ENCODE measurements at regions not wholly inside any gene's neighbourhood (a gene's known extent, or its start where the extent isn't known, plus 50 kb on each side); places are given as distances from the start of the nearest gene placed in this dataset.

DNA sequence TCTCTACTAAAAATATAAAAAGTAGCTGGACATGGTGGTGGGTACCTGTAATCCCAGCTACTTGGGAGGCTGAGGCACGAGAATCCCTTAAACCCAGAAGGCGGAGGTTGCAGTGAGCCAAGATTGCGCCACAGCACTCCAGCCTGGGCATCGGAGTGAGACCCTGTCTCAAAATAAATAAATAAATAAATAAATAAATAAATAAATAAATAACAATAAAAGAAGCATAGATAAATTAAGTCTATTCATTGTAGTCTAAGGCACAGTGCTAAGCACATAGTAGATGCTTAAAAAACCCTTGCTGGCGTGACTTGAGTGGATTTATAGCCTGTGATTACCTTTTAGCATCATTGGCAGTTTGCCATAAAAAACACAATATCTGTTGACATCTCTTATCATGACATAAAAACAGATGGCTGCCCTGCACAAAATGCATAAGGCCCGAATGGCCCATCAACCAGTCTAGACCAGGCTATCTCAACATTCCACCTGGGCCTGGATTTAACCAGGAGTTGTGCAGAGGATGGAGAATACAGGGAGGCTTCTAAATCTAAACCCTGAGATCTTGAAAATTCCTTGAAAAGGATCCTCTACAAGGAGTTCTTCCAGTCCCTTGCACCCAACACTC lies 94.9 kb downstream of the PRLHR start:
- H3K27ac ChIP-seq (ENCODE audit: low read length): no peak overlapping the region
- Mint-ChIP-seq H3K27me3 (ENCODE audit: low read depth in 2 of 2) (peaks cover 15 to 17% of the 10 kb centered on the region in 2 donors), H3K4me1 (no peaks in the 10 kb centered on the region), H3K4me3 (no peak overlapping the region), H3K9me3 (no peaks in the 10 kb centered on the region), H3K36me3 (no peaks in the 10 kb centered on the region), H3K27ac (no peak overlapping the region)
- intact Hi-C loops (cut with micrococcal nuclease): no loop called here
- no peaks in the 10 kb centered on the region for H3K4me1 ChIP-seq (ENCODE audit: control insufficient read depth, insufficient read depth, low read length)
- WGBS (ENCODE audit: insufficient coverage): 89% methylated on average over 4 of the region's 6 CpGs
- ATAC-seq: no peak
- no peak overlapping the region for H3K4me3 ChIP-seq (ENCODE audit: low read length)
- no peaks in the 10 kb centered on the region for H3K9me3 ChIP-seq (ENCODE audit: control insufficient read depth, insufficient read depth, low read length)
- no peaks in the 10 kb centered on the region for H3K27me3 ChIP-seq (ENCODE audit: control insufficient read depth, insufficient read depth, low read length)
- TF ChIP-seq, protein P1, sequence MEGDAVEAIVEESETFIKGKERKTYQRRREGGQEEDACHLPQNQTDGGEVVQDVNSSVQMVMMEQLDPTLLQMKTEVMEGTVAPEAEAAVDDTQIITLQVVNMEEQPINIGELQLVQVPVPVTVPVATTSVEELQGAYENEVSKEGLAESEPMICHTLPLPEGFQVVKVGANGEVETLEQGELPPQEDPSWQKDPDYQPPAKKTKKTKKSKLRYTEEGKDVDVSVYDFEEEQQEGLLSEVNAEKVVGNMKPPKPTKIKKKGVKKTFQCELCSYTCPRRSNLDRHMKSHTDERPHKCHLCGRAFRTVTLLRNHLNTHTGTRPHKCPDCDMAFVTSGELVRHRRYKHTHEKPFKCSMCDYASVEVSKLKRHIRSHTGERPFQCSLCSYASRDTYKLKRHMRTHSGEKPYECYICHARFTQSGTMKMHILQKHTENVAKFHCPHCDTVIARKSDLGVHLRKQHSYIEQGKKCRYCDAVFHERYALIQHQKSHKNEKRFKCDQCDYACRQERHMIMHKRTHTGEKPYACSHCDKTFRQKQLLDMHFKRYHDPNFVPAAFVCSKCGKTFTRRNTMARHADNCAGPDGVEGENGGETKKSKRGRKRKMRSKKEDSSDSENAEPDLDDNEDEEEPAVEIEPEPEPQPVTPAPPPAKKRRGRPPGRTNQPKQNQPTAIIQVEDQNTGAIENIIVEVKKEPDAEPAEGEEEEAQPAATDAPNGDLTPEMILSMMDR (IDR thresholded peaks at IDR 0.05): no peak
- DNase-seq: no peak
- no peaks in the 10 kb centered on the region for H3K36me3 ChIP-seq (ENCODE audit: control insufficient read depth, insufficient read depth, low read length)

DNA sequence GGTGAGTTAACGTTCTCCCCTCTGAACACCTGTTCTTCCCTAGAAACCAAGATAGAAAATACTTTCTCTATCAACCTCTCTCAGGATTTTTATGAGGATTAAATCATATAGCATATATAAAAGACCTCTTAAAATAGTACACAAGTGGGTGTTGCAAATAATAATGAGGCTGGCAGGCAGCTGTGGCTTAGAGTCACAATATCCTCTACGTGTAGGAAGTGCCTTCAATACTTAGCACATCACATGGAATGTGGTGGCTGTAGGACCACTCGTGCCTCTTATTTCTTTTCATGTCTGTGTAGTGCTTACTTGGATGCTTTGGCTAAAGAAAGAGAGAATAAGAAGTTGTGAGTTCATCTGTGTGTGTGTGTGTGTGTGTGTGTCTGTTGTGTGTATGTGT lies 96.3 kb downstream of the PRLHR start:
- no peaks in the 10 kb centered on the region for H3K36me3 Mint-ChIP-seq
- Histone ChIP-seq H3K4me1 (ENCODE audit: control insufficient read depth, insufficient read depth, low read length) (no peaks in the 10 kb centered on the region), H3K4me3 (ENCODE audit: low read length) (no peak overlapping the region), H3K27me3 (ENCODE audit: control insufficient read depth, insufficient read depth, low read length) (no peaks in the 10 kb centered on the region), H3K9me3 (ENCODE audit: control insufficient read depth, insufficient read depth, low read length) (no peaks in the 10 kb centered on the region), H3K27ac (ENCODE audit: low read length) (no peak overlapping the region), H3K36me3 (ENCODE audit: control insufficient read depth, insufficient read depth, low read length) (no peaks in the 10 kb centered on the region)
- 62% methylated on average over 2 of the region's 3 CpGs for WGBS (ENCODE audit: insufficient coverage)
- no peaks in the 10 kb centered on the region for H3K9me3 Mint-ChIP-seq
- intact Hi-C loops (cut with micrococcal nuclease): no loop called here
- H3K27me3 Mint-ChIP-seq (ENCODE audit: low read depth in 2 of 2): peaks cover 15 to 16% of the 10 kb centered on the region in 2 donors
- TF ChIP-seq, protein P1 (IDR thresholded peaks at IDR 0.05): no peak
- ATAC-seq (no peak), DNase-seq (no peak)
- no peak overlapping the region for H3K27ac Mint-ChIP-seq
- H3K4me3 Mint-ChIP-seq: no peak overlapping the region
- no peaks in the 10 kb centered on the region for H3K4me1 Mint-ChIP-seq

DNA sequence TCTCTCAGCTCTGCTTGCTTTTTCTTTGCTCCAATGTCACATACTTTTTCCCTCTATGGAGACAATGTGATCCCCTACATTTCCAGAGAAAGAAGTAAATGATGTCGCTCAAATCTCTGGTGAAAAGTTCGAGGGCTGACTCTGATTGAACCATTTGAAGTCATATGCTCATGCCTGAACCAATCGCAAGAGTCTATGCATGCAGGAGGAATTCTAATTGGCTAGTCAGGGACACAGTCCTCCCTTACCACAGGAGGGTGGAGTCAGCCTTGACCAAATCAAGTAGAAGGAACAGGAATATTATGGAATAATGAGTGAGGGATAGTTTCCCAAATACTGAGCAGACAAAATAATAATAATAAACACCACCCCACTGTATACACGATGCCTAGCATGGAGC lies 96.8 kb downstream of the PRLHR start:
- H3K4me1 ChIP-seq (ENCODE audit: control insufficient read depth, insufficient read depth, low read length): no peaks in the 10 kb centered on the region
- no peak overlapping the region for H3K4me3 ChIP-seq (ENCODE audit: low read length)
- H3K27ac ChIP-seq (ENCODE audit: low read length): no peak overlapping the region
- no peaks in the 10 kb centered on the region for H3K9me3 ChIP-seq (ENCODE audit: control insufficient read depth, insufficient read depth, low read length)
- no peaks in the 10 kb centered on the region for H3K27me3 ChIP-seq (ENCODE audit: control insufficient read depth, insufficient read depth, low read length)
- H3K36me3 ChIP-seq (ENCODE audit: control insufficient read depth, insufficient read depth, low read length): no peaks in the 10 kb centered on the region
- intact Hi-C loops (cut with micrococcal nuclease): no loop called here
- no peak for DNase-seq
- Mint-ChIP-seq H3K4me1 (no peaks in the 10 kb centered on the region), H3K27ac (no peak overlapping the region), H3K27me3 (ENCODE audit: low read depth in 2 of 2) (peaks cover 10 to 15% of the 10 kb centered on the region in 2 donors), H3K9me3 (no peaks in the 10 kb centered on the region), H3K4me3 (no peak overlapping the region), H3K36me3 (no peaks in the 10 kb centered on the region)
- no peak for ATAC-seq
- TF ChIP-seq, protein P1 (IDR thresholded peaks at IDR 0.05): no peak
- 75% methylated on average over 4 of the region's 4 CpGs for WGBS (ENCODE audit: insufficient coverage)

DNA sequence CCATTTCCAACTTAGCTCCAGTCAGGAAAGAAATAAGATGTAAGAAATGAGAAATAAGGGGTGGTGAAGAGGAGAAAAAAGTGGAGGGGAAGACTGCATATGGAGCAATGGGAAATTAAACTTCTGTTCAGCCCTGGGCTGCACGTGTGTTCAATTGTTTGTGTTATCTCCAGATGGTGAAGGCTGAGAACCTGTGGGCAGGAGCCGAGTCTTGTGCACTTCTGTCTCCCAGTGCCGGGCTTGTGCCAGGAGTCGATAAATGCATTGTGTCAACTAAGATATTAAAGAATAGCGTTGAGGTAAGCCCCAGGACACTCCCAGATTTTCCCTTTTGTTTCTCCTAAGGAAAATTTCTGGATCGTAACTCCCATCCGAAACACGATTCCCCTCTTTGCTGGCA lies 98.2 kb downstream of the PRLHR start:
- Histone ChIP-seq H3K27me3 (ENCODE audit: control insufficient read depth, insufficient read depth, low read length) (no peaks in the 10 kb centered on the region), H3K4me3 (ENCODE audit: low read length) (no peak overlapping the region), H3K4me1 (ENCODE audit: control insufficient read depth, insufficient read depth, low read length) (no peaks in the 10 kb centered on the region), H3K36me3 (ENCODE audit: control insufficient read depth, insufficient read depth, low read length) (no peaks in the 10 kb centered on the region), H3K9me3 (ENCODE audit: control insufficient read depth, insufficient read depth, low read length) (no peaks in the 10 kb centered on the region), H3K27ac (ENCODE audit: low read length) (no peak overlapping the region)
- intact Hi-C loops (cut with micrococcal nuclease): no loop called here
- Mint-ChIP-seq H3K36me3 (no peaks in the 10 kb centered on the region), H3K4me1 (no peaks in the 10 kb centered on the region), H3K27me3 (ENCODE audit: low read depth in 2 of 2) (peaks cover 13 to 15% of the 10 kb centered on the region in 2 donors), H3K9me3 (no peaks in the 10 kb centered on the region), H3K4me3 (no peak overlapping the region), H3K27ac (no peak overlapping the region)
- no peak for DNase-seq
- WGBS (ENCODE audit: insufficient coverage): 84% methylated on average over 8 of the region's 8 CpGs
- TF ChIP-seq, protein P1 (IDR thresholded peaks at IDR 0.05): no peak
- no peak for ATAC-seq

Measured in natural killer cell (primary cell).